Neural progenitor cell (in vitro differentiated cells): ENCODE measurements at regions not wholly inside any gene's neighbourhood (a gene's known extent, or its start where the extent isn't known, plus 50 kb on each side); places are given as distances from the start of the nearest gene placed in this dataset.

Experiments used
- DNase-seq: peaks from one replicate; pipeline ENCODE4 v3.0.0-alpha.2; 2016; ENCODE audit warnings: low spot score
- H2AFZ ChIP-seq: fragments of 200-600 bp; sonication (generic); replicated peaks from 2 replicates; pipeline ENCODE4 v1.6.1; 2016; ENCODE audit warnings: antibody characterized with exemption
- H3F3A ChIP-seq: fragments of 200-600 bp; sonication (generic); 2 replicates; pipeline ENCODE4 v1.6.1; 2016; ENCODE audit warnings: antibody characterized with exemption, low read depth
- H3K27ac ChIP-seq: fragments of 200-600 bp; sonication (generic); 2 replicates; pipeline ENCODE4 v1.5.1; 2016; ENCODE audit warnings: mild to moderate bottlenecking
- H3K27me3 ChIP-seq: fragments of 200-600 bp; sonication (generic); 2 replicates; pipeline ENCODE4 v1.6.1; 2016; ENCODE audit warnings: mild to moderate bottlenecking, moderate library complexity
- H3K36me3 ChIP-seq: fragments of 200-600 bp; sonication (generic); 2 replicates; pipeline ENCODE4 v1.5.1; 2016
- H3K4me1 ChIP-seq: fragments of 200-600 bp; sonication (generic); 2 replicates; pipeline ENCODE4 v1.6.1; 2016; ENCODE audit warnings: mixed run types
- H3K4me2 ChIP-seq: fragments of 200-600 bp; sonication (generic); 2 replicates; pipeline ENCODE4 v1.6.1; 2016
- H3K4me3 ChIP-seq: fragments of 200-600 bp; sonication (generic); 2 replicates; pipeline ENCODE4 v1.5.1; 2016
- H3K79me2 ChIP-seq: fragments of 200-600 bp; sonication (generic); 2 replicates; pipeline ENCODE4 v1.6.1; 2016; ENCODE audit warnings: low read depth
- H3K9ac ChIP-seq: fragments of 200-600 bp; sonication (generic); 2 replicates; pipeline ENCODE4 v1.6.1; 2016
- H3K9me3 ChIP-seq: fragments of 200-600 bp; sonication (generic); 2 replicates; pipeline ENCODE4 v1.5.1; 2016; ENCODE audit warnings: low read depth
- H4K20me1 ChIP-seq: fragments of 200-600 bp; sonication (generic); 2 replicates; pipeline ENCODE4 v1.6.1; 2016; ENCODE audit warnings: low read depth
- H3K27ac Mint-ChIP-seq: 3 replicates; pipeline ENCODE4 v1.8.0; 2021; ENCODE audit warnings: mixed read lengths
- H3K27me3 Mint-ChIP-seq: 2 replicates; pipeline ENCODE4 v1.8.0; 2022; ENCODE audit warnings: low read depth, mild to moderate bottlenecking, inconsistent platforms, moderate library complexity, mixed read lengths; ENCODE audit not compliant: insufficient read depth
- H3K36me3 Mint-ChIP-seq: 3 replicates; pipeline ENCODE4 v1.8.0; 2021; ENCODE audit warnings: mixed read lengths
- H3K4me1 Mint-ChIP-seq: 3 replicates; pipeline ENCODE4 v1.8.0; 2021; ENCODE audit warnings: mixed read lengths
- H3K4me3 Mint-ChIP-seq: 3 replicates; pipeline ENCODE4 v1.8.0; 2021; ENCODE audit warnings: mild to moderate bottlenecking, moderate library complexity, mixed read lengths
- H3K9me3 Mint-ChIP-seq: 3 replicates; pipeline ENCODE4 v1.8.0; 2020; ENCODE audit warnings: mixed read lengths
- EZH2 ChIP-seq: fragments of 200-600 bp; sonication (generic); IDR thresholded peaks from 2 replicates; pipeline ENCODE4 v1.6.1; 2017; ENCODE audit warnings: antibody characterized with exemption, mild to moderate bottlenecking, moderate library complexity
- EZH2phosphoT487 ChIP-seq: fragments of 200-600 bp; sonication (generic); IDR thresholded peaks from 2 replicates; pipeline ENCODE4 v1.6.1; 2017; ENCODE audit warnings: antibody characterized with exemption
- TF ChIP-seq, protein P1 (sequence below): fragments of 200-600 bp; sonication (generic); IDR thresholded peaks from 2 replicates; pipeline ENCODE4 v1.5.1; 2017; ENCODE audit warnings: antibody characterized with exemption, mild to moderate bottlenecking

DNA sequence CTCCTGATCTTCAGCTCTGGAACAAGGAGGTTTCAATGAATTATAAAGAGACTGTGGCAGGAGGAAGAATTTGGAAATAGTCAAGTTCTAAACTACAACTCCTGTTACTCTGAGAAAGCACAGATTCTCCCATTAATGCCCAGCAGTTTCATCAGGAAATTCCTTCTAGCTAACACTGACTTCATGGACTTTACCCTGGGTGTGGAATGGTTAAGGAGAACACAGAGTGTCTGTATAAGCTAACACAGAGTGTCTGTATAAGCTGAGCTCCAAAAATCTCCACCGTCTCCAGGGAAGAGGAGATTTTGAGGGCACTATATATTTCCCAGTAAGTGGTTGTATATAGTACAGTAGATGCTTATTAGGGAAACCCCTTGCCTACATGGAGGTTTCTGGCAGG lies 675.5 kb downstream of the XPNPEP1 start:
- no peak overlapping the region for H3K4me3 ChIP-seq
- no peak for TF ChIP-seq EZH2phosphoT487
- TF ChIP-seq, protein P1, sequence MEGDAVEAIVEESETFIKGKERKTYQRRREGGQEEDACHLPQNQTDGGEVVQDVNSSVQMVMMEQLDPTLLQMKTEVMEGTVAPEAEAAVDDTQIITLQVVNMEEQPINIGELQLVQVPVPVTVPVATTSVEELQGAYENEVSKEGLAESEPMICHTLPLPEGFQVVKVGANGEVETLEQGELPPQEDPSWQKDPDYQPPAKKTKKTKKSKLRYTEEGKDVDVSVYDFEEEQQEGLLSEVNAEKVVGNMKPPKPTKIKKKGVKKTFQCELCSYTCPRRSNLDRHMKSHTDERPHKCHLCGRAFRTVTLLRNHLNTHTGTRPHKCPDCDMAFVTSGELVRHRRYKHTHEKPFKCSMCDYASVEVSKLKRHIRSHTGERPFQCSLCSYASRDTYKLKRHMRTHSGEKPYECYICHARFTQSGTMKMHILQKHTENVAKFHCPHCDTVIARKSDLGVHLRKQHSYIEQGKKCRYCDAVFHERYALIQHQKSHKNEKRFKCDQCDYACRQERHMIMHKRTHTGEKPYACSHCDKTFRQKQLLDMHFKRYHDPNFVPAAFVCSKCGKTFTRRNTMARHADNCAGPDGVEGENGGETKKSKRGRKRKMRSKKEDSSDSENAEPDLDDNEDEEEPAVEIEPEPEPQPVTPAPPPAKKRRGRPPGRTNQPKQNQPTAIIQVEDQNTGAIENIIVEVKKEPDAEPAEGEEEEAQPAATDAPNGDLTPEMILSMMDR, result no peak
- no peak for TF ChIP-seq EZH2
- no peaks in the 10 kb centered on the region for H3K79me2 ChIP-seq
- Mint-ChIP-seq H3K36me3 (no peaks in the 10 kb centered on the region), H3K27me3 (no peaks in the 10 kb centered on the region), H3K4me3 (no peak overlapping the region), H3K9me3 (peaks cover 3% of the 10 kb centered on the region), H3K27ac (no peak overlapping the region), H3K4me1 (no peaks in the 10 kb centered on the region)
- H3K9me3 ChIP-seq, result no peaks in the 10 kb centered on the region
- DNase-seq, result no peak
- no peak overlapping the region for H3K4me2 ChIP-seq
- no peak overlapping the region for H3K27ac ChIP-seq
- no peaks in the 10 kb centered on the region for H3K27me3 ChIP-seq
- no peaks in the 10 kb centered on the region for H4K20me1 ChIP-seq
- no peaks in the 10 kb centered on the region for H3K36me3 ChIP-seq
- no peak overlapping the region for H2AFZ ChIP-seq
- no peaks in the 10 kb centered on the region for H3K4me1 ChIP-seq
- H3K9ac ChIP-seq, result no peak overlapping the region
- H3F3A ChIP-seq, result no peaks in the 10 kb centered on the region

DNA sequence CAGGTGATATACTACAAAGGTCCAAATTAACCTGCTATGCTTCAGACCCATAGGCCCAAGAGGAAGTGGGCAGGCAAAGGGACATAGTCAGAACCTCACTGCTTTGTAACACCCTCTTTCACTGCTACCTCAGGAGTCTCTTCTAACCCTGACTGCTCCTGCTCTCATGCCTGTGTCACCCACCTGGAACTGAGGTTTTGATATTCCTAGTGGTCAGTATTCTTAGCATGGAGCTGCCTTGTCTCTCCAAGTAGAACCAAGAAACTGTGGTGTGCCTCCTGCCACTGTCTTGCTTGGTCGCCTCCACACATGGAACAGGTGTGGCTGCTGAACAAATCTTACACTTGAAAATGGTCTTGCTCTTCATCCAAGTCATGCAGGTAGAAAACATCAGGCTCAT lies 677.5 kb downstream of the XPNPEP1 start:
- H3K9me3 Mint-ChIP-seq, result peaks cover 6% of the 10 kb centered on the region
- Histone ChIP-seq H3K9ac (no peak overlapping the region), H3K27me3 (no peaks in the 10 kb centered on the region), H2AFZ (no peak overlapping the region), H3K79me2 (no peaks in the 10 kb centered on the region), H3K4me1 (no peaks in the 10 kb centered on the region), H4K20me1 (no peaks in the 10 kb centered on the region), H3F3A (no peaks in the 10 kb centered on the region), H3K36me3 (no peaks in the 10 kb centered on the region), H3K4me2 (no peak overlapping the region), H3K27ac (no peak overlapping the region), H3K4me3 (no peak overlapping the region), H3K9me3 (no peaks in the 10 kb centered on the region)
- DNase-seq, result no peak
- no peaks in the 10 kb centered on the region for H3K27me3 Mint-ChIP-seq
- H3K27ac Mint-ChIP-seq, result no peak overlapping the region
- TF ChIP-seq EZH2phosphoT487, result no peak
- TF ChIP-seq, protein P1, result no peak
- TF ChIP-seq EZH2, result no peak
- H3K36me3 Mint-ChIP-seq, result no peaks in the 10 kb centered on the region
- no peaks in the 10 kb centered on the region for H3K4me1 Mint-ChIP-seq
- H3K4me3 Mint-ChIP-seq, result no peak overlapping the region

DNA sequence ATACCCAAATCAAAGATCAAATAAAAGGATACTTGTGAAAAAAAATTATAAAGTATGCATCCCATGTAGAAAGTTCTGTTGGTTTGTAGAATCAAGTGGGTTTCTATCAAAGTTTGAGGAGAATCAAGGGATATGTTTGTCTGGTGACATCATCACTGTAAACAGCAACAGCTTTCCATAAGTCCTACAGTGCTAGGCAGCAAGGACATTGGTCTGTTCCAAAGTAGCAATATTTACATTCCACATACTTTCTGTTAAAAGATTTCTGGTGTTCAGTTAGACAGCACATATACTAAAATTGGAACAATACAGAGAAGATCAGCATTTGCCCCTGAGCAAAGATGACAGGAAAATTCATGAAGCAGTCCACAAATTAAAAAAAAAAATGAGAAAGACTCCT lies 683.9 kb downstream of the XPNPEP1 start:
- H3K27ac ChIP-seq, result no peak overlapping the region
- H4K20me1 ChIP-seq, result no peaks in the 10 kb centered on the region
- Mint-ChIP-seq H3K9me3 (peaks cover 6% of the 10 kb centered on the region), H3K4me3 (no peak overlapping the region), H3K4me1 (no peaks in the 10 kb centered on the region), H3K27me3 (no peaks in the 10 kb centered on the region), H3K36me3 (no peaks in the 10 kb centered on the region), H3K27ac (no peak overlapping the region)
- no peak overlapping the region for H3K4me3 ChIP-seq
- H3F3A ChIP-seq, result no peaks in the 10 kb centered on the region
- no peak for TF ChIP-seq EZH2
- TF ChIP-seq, protein P1, result no peak
- no peak for TF ChIP-seq EZH2phosphoT487
- DNase-seq, result no peak
- H3K4me2 ChIP-seq, result no peak overlapping the region
- H3K27me3 ChIP-seq, result no peaks in the 10 kb centered on the region
- H3K9me3 ChIP-seq, result no peaks in the 10 kb centered on the region
- H3K79me2 ChIP-seq, result no peaks in the 10 kb centered on the region
- H2AFZ ChIP-seq, result no peak overlapping the region
- H3K36me3 ChIP-seq, result no peaks in the 10 kb centered on the region
- H3K4me1 ChIP-seq, result no peaks in the 10 kb centered on the region
- no peak overlapping the region for H3K9ac ChIP-seq

DNA sequence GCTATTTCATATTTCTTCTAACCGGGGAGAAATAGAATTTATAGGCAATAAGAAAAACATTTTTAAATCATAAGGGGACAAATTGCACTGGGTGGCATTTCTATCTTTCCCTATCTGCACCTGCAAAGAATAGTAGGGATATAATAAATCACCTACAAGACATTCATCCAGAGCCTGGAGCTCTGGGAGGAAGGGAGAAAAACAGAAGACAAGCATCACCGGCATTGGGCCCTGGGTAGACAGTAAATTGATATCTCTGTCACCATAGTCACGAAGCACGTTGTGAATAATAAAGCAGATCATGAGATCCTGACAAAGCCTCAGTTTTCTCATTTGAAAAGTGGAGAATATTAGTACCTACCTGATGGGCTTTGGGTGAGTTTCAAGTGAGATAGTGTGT lies 685.6 kb downstream of the XPNPEP1 start:
- no peaks in the 10 kb centered on the region for H3K36me3 Mint-ChIP-seq
- H3K27me3 Mint-ChIP-seq, result no peaks in the 10 kb centered on the region
- Histone ChIP-seq H4K20me1 (no peaks in the 10 kb centered on the region), H3K9me3 (no peaks in the 10 kb centered on the region), H3K4me1 (no peaks in the 10 kb centered on the region), H3F3A (no peaks in the 10 kb centered on the region), H3K36me3 (no peaks in the 10 kb centered on the region), H3K79me2 (no peaks in the 10 kb centered on the region), H3K9ac (no peak overlapping the region), H3K4me3 (no peak overlapping the region), H3K27ac (no peak overlapping the region), H3K4me2 (no peak overlapping the region), H3K27me3 (no peaks in the 10 kb centered on the region), H2AFZ (no peak overlapping the region)
- no peak overlapping the region for H3K27ac Mint-ChIP-seq
- TF ChIP-seq EZH2phosphoT487 (no peak), EZH2 (no peak)
- TF ChIP-seq, protein P1, result no peak
- H3K9me3 Mint-ChIP-seq, result peaks cover 3% of the 10 kb centered on the region
- no peak for DNase-seq
- H3K4me1 Mint-ChIP-seq, result no peaks in the 10 kb centered on the region
- no peak overlapping the region for H3K4me3 Mint-ChIP-seq
